H1 (cell line): ENCODE measurements at regions not wholly inside any gene's neighbourhood (a gene's known extent, or its start where the extent isn't known, plus 50 kb on each side); places are given as distances from the start of the nearest gene placed in this dataset.

Source experiments
- BCL11A ChIP-seq, 2 experiments: IDR thresholded peaks; one replicate each; pipeline ENCODE4 v1.6.1; 2011; ENCODE audit warnings: low read depth in 2 of 2, low read length in 2 of 2, mild to moderate bottlenecking in 2 of 2
- EZH2 ChIP-seq: fragments of 200-600 bp; sonication (generic); IDR thresholded peaks from 2 replicates; pipeline ENCODE4 v1.7.1; 2012; ENCODE audit warnings: low read depth, mild to moderate bottlenecking, moderate library complexity, low read length, inconsistent platforms; ENCODE audit not compliant: severe bottlenecking
- FOSL1 ChIP-seq: IDR thresholded peaks from 2 replicates; pipeline ENCODE4 v1.6.1; 2011; ENCODE audit warnings: mild to moderate bottlenecking, low read depth, low read length, moderate library complexity; ENCODE audit not compliant: insufficient read depth
- HDAC2 ChIP-seq, 2 experiments: fragments of 300-600 bp in 1 of 2; sonication (generic) in 1 of 2; IDR thresholded peaks; 2 replicates each; pipeline ENCODE4 v1.6.1; 2011 to 2012; ENCODE audit warnings: low read depth in 2 of 2, low read length in 2 of 2, mild to moderate bottlenecking in 2 of 2, moderate library complexity in 2 of 2, borderline replicate concordance in 1 of 2, inconsistent platforms in 1 of 2
- JUN ChIP-seq: IDR thresholded peaks from 2 replicates; pipeline ENCODE4 v1.6.1; 2011; ENCODE audit warnings: low read depth, mild to moderate bottlenecking, improper control_type of control experiment, low read length
- KDM5A ChIP-seq: fragments of 200-600 bp; IDR thresholded peaks from 2 replicates; pipeline ENCODE4 v1.7.1; 2012; ENCODE audit warnings: mild to moderate bottlenecking, low read length, inconsistent platforms, mixed read lengths
- MAFK ChIP-seq: IDR thresholded peaks from 2 replicates; pipeline ENCODE4 v1.6.1; 2012; ENCODE audit warnings: low read depth, mild to moderate bottlenecking, improper control_type of control experiment, low read length
- POLR2A ChIP-seq, 2 experiments: IDR thresholded peaks; 1 replicate in 1 of 2; 2 replicates in 1 of 2; pipeline ENCODE4 v1.6.1; 2011; ENCODE audit warnings: low read depth in 2 of 2, low read length in 2 of 2, mild to moderate bottlenecking in 2 of 2; ENCODE audit errors: control extremely low read depth in 1 of 2
- YY1 ChIP-seq: IDR thresholded peaks from 2 replicates; pipeline ENCODE4 v1.6.1; 2011; ENCODE audit warnings: low read depth, mild to moderate bottlenecking, low read length
- TF ChIP-seq, protein P1 (sequence below), 3 experiments: IDR thresholded peaks; 1 replicate in 2 of 3; 2 replicates in 1 of 3; pipeline versions ENCODE4 v1.5.1 to v1.6.1; 2011; ENCODE audit warnings: low read length in 3 of 3, mild to moderate bottlenecking in 3 of 3, inconsistent platforms in 2 of 3, low read depth in 1 of 3, moderate library complexity in 1 of 3; ENCODE audit not compliant: insufficient read depth in 1 of 3; ENCODE audit errors: control extremely low read depth in 1 of 3
- TF ChIP-seq, protein P2 (sequence below): IDR thresholded peaks from 2 replicates; pipeline ENCODE4 v1.6.1; 2012; ENCODE audit warnings: inconsistent platforms

DNA sequence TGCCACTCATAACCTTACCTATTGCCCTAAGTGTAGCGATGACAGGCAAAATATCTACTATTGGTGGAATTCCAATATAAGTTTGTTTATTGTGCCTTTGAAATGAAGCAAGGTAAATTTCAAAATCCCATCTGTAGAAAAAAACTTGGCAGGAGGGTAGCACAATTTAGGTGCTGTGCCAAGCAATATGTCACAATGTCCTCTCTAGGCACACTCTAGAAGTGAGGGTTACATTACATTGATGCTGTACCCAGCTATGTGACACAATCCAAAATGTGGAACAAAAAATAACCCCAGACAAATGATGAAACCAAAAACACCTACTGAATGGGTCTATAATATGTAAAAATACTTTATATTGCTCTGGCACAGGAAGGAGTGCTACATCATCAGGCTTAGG, 1050.8 kb upstream of the AMELY start:
- TF ChIP-seq, protein P1, sequence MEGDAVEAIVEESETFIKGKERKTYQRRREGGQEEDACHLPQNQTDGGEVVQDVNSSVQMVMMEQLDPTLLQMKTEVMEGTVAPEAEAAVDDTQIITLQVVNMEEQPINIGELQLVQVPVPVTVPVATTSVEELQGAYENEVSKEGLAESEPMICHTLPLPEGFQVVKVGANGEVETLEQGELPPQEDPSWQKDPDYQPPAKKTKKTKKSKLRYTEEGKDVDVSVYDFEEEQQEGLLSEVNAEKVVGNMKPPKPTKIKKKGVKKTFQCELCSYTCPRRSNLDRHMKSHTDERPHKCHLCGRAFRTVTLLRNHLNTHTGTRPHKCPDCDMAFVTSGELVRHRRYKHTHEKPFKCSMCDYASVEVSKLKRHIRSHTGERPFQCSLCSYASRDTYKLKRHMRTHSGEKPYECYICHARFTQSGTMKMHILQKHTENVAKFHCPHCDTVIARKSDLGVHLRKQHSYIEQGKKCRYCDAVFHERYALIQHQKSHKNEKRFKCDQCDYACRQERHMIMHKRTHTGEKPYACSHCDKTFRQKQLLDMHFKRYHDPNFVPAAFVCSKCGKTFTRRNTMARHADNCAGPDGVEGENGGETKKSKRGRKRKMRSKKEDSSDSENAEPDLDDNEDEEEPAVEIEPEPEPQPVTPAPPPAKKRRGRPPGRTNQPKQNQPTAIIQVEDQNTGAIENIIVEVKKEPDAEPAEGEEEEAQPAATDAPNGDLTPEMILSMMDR (IDR thresholded peaks at IDR 0.05; ENCODE audit: control extremely low read depth in 1 of 3, insufficient read depth in 1 of 3, low read depth in 1 of 3, low read length in 3 of 3): no peak
- TF ChIP-seq JUN: no peak
- TF ChIP-seq BCL11A (IDR thresholded peaks at IDR 0.05; ENCODE audit: low read depth in 2 of 2, low read length in 2 of 2): no peak
- TF ChIP-seq KDM5A: no peak
- no peak for TF ChIP-seq MAFK
- TF ChIP-seq EZH2: no peak
- no peak for TF ChIP-seq HDAC2 (IDR thresholded peaks at IDR 0.05; ENCODE audit: borderline replicate concordance in 1 of 2, low read depth in 2 of 2, low read length in 2 of 2)
- TF ChIP-seq FOSL1: no peak
- no peak for TF ChIP-seq YY1
- TF ChIP-seq, protein P2, sequence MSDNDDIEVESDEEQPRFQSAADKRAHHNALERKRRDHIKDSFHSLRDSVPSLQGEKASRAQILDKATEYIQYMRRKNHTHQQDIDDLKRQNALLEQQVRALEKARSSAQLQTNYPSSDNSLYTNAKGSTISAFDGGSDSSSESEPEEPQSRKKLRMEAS: no peak
- no peak for TF ChIP-seq POLR2A (IDR thresholded peaks at IDR 0.05; ENCODE audit: control extremely low read depth in 1 of 2, low read depth in 2 of 2, low read length in 2 of 2)
